GM19035 (cell line): ENCODE measurements at regions not wholly inside any gene's neighbourhood (a gene's known extent, or its start where the extent isn't known, plus 50 kb on each side); places are given as distances from the start of the nearest gene placed in this dataset.
"Not testable (repeated sequence)": the region's sequence is repeated elsewhere in the genome, so short reads cannot be mapped to it uniquely, and the experiment has no call there.

ENCODE experiments used
- ATAC-seq: cut with Tn5 transposase; IDR thresholded peaks from one replicate; pipeline ENCODE4 v1.9.1; 2021; ENCODE audit not compliant: unreplicated experiment

GRCh38 chrX:39767446-39767845 is 330.3 kb downstream of the BCOR start:
- no peak for ATAC-seq

- no peak for ATAC-seq
These were observed 328.0 kb downstream of the BCOR start for GRCh38 chrX:39769748-39770147.

- ATAC-seq, result no peak
These were observed 326.7 kb downstream of the BCOR start for GRCh38 chrX:39771089-39771488.

GRCh38 chrX:39772057-39772832 is 325.5 kb downstream of the BCOR start:
- ATAC-seq, result no peak

- no peak for ATAC-seq
These were observed 324.6 kb downstream of the BCOR start for GRCh38 chrX:39773150-39773549.

GRCh38 chrX:39773923-39774773 is 323.6 kb downstream of the BCOR start:
- no peak for ATAC-seq

- no peak for ATAC-seq
These were observed 322.9 kb downstream of the BCOR start for GRCh38 chrX:39774774-39775328.

GRCh38 chrX:39777623-39778025 is 320.1 kb downstream of the BCOR start:
- no peak for ATAC-seq

- ATAC-seq, result no peak
These were observed 317.6 kb downstream of the BCOR start for GRCh38 chrX:39779952-39780783.

- ATAC-seq, result no peak
These were observed 315.5 kb downstream of the BCOR start for GRCh38 chrX:39782276-39782675.

- ATAC-seq, result no peak
These were observed 309.8 kb downstream of the BCOR start for GRCh38 chrX:39787999-39788398.

GRCh38 chrX:39788521-39788920 is 309.2 kb downstream of the BCOR start:
- ATAC-seq, result no peak

GRCh38 chrX:39791691-39792090 is 306.1 kb downstream of the BCOR start:
- ATAC-seq, result no peak

GRCh38 chrX:39795605-39796004 is 302.2 kb downstream of the BCOR start:
- ATAC-seq, result no peak

GRCh38 chrX:39796856-39797255 is 300.9 kb downstream of the BCOR start:
- no peak for ATAC-seq

- not testable (repeated sequence) for ATAC-seq
These were observed 299.3 kb downstream of the BCOR start for GRCh38 chrX:39798488-39798887.

- no peak for ATAC-seq
These were observed 295.4 kb downstream of the BCOR start for GRCh38 chrX:39802354-39802753.

- no peak for ATAC-seq
These were observed 294.9 kb downstream of the BCOR start for GRCh38 chrX:39802908-39803307.

GRCh38 chrX:39805022-39805421 is 292.7 kb downstream of the BCOR start:
- ATAC-seq, result no peak

- no peak for ATAC-seq
These were observed 291.9 kb downstream of the BCOR start for GRCh38 chrX:39805825-39806224.

- ATAC-seq, result no peak
These were observed 289.3 kb downstream of the BCOR start for GRCh38 chrX:39808471-39808917.
